ENCODE measurements at regions not wholly inside any gene's neighbourhood (a gene's known extent, or its start where the extent isn't known, plus 50 kb on each side); places are given as distances from the start of the nearest gene placed in this dataset.
"Not testable (repeated sequence)": the region's sequence is repeated elsewhere in the genome, so short reads cannot be mapped to it uniquely, and the experiment has no call there.

- no peak for DNase-seq
Measured at GRCh38 chr18:4605212-4605611, 150.1 kb upstream of the DLGAP1 start.

DNA sequence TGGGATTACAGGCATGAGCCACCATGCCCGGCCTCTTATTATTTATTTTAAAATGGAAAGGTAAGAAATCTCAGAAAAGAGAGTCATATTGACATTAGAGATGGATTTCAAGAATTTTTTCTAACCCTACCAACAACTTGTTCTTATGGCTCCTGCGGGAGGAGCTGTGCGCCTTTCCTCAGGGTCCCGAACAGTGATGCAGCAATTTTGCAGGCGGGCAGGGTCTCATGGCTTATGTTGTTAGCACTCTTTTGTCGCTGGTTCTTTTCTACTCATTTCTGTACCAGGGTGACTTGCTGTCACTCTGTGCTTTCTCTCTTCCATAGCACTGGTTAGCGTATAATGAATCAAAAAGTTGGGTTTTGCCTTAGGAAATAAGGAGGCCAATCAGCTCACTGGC, 148.8 kb upstream of the DLGAP1 start:
- DNase-seq, result no peak

GRCh38 chr18:4599312-4599711, 144.2 kb upstream of the DLGAP1 start:
- DNase-seq, result no peak

DNA sequence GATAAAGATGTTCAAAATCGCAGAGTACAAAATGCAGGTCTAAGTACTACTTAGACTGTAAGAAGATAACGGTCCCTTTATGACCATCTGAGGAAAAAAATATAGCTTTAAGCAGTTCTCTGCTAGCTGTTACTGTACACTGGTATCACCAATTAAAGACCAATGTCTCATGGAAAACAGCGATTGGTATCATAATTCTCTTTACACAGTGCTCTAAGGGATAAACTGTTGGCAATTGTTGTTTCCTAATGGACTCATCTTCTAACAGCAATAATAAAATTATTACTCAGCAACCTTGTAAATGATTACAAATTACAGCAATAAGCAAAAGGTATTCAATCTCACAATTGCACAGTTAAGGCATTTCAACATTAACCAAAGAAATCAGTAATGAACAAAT, 142.2 kb upstream of the DLGAP1 start:
- no peak for DNase-seq

DNA sequence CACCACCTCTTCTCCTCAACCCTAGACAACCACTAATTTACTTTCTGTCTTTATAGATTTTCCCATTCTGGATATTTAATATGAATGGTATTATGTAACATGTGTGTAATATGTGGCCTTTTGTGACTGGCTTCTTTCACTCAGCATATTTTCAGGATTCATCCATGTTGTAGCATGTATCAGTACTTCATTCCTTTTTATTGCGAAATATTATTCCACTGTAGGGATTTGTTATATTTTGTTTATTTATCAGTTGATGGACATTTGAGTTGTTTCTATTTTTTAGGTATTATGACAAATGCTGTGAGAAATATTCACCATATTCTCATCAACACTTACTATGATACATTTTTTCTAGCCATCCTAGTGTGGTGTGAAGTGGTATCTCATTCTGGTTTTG, 138.8 kb upstream of the DLGAP1 start:
- no peak for DNase-seq

DNA sequence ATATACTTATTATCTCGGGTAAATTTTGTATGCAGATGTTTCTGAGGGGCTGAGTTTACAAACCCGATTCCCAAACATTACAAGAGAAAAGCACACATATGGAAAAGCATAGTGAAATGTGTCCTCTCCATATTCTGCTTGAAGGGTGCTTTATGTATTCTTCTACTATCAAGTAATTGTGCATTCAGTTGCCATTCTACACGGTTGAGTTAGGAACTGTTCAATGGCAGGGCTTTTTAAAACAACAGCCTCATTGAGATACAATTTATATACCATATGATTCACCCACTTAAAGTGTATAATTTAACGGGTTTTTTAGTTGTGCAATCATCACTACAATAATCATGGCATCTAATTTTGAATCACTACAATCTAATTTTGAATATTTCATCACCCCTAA, 138.4 kb upstream of the DLGAP1 start:
- DNase-seq, result no peak

GRCh38 chr18:4589056-4589800, 134.1 kb upstream of the DLGAP1 start:
- no peak for DNase-seq

- DNase-seq, result no peak
Measured at GRCh38 chr18:4587204-4587603, 132.1 kb upstream of the DLGAP1 start.

- no peak for DNase-seq
Measured at GRCh38 chr18:4586731-4587130, 131.6 kb upstream of the DLGAP1 start.

- no peak for DNase-seq
Measured at GRCh38 chr18:4582431-4583335, 127.6 kb upstream of the DLGAP1 start.

DNA sequence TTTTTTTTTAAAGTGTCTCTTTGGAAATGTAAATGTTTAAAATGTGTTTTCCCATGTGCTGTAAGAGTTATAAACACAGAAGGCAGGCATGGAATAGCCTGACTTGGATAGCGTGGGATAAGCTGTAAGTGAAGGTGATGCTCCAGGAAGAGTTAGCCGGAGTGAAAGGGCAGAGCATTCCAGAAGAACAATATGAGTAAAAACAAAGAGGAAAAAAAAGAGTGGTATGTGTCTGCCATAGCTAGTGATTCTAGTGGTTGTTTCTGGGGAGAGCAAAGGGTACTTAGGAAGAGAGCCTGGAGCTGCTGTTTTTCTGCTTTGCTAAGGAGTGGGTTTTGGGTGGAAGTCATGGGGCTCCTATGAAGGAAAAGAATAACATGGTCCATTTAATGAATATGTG, 126.9 kb upstream of the DLGAP1 start:
- no peak for DNase-seq

DNA sequence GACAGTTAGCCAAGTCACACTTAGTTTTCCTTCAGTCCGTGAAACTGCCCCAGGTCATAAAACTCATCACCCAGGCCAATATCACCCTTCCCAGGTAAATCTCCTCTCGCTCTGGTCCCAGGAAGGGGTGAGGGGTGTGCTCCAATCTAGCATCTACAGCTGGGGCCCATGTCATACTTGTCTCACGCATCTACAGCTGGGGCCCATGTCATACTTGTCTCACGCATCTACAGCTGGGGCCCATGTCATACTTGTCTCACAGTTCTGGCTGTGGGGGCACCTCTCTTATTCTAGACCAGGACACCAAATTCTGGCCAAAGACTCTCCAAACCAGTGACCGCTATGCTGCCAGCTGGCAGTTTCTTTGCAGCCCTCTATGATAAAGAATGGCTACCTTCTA, 123.3 kb upstream of the DLGAP1 start:
- no peak for DNase-seq

DNA sequence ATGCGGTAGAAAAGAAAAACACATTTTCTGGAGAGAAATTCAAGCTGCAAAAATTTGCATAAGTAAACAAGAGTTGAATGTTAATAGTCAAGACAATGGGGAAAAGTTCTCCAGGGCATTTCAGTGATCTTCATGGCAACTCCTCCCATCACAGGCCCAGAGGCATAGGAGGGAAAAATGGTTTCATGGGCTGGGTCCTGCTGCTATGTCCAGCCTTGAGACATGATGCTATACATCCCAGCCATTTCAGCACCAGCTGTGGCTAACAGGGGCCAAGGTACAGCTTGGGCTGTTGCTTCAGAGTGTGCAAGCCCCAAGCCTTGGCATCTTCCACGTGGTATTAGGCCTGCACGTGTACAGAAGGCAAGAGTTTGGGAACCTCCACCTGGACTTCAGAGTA, 118.6 kb upstream of the DLGAP1 start:
- DNase-seq, result no peak

DNA sequence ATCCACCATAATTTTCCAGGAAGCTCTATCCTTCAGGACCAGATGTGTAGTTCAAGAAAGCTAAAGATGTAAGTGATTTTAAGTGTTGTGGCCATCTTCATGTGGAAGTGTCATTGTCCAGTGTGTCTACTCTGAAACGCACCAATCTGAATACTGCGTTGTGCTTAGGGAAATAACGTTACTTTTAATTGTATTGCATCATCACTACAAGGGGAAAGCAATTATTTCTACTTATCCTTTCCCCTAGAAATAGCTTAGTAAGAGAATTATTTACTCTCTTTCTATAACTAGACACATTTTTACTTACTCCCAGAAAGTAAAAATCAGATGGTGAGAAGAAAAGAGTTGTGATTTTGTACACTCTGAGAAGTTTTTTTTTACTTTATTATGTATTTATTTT, 102.4 kb upstream of the DLGAP1 start:
- DNase-seq, result no peak

GRCh38 chr18:4551001-4551360, 95.9 kb upstream of the DLGAP1 start:
- no peak for DNase-seq

- no peak for DNase-seq
Measured at GRCh38 chr18:4549164-4549872, 94.2 kb upstream of the DLGAP1 start.

DNA sequence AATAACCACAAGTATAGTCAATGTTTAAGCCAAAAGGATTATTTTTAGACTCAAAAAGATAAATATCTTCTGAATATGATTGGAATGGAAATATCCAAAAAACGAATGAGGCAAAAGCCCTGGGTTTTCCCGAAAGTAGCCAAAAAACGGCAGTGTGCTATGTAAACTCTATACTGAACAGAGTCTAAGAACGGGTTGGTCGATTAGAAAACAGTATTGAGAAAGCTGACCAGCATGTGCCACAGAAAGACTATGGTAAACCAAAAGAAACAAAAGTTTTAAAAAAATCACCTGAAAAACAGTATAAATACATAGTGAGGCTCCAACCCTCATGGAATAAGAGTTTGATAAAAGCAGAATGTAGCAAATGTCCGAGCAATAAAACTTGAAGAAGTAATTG, 92.0 kb upstream of the DLGAP1 start:
- DNase-seq, result no peak

GRCh38 chr18:4544142-4544541, 89.0 kb upstream of the DLGAP1 start:
- no peak for DNase-seq

GRCh38 chr18:4543711-4544110, 88.6 kb upstream of the DLGAP1 start:
- DNase-seq, result no peak

DNA sequence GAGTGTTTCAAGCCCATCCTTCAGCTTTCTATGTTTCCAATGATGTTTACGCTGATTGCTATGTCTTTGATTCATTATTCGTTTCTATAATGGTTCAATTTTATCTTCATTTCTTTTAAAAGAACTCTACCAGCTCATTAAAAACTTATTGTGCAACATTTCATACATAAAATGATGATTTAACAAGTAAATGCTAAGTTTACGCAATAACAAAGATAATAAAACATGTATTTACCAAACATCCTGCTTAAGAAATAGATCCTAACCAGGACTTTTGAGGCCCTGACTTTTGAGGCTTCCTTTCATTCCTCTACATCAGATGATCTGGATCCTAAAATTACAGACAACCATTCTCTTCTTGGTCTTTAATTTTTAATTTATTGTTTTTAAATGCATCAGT, 86.5 kb upstream of the DLGAP1 start:
- no peak for DNase-seq

DNA sequence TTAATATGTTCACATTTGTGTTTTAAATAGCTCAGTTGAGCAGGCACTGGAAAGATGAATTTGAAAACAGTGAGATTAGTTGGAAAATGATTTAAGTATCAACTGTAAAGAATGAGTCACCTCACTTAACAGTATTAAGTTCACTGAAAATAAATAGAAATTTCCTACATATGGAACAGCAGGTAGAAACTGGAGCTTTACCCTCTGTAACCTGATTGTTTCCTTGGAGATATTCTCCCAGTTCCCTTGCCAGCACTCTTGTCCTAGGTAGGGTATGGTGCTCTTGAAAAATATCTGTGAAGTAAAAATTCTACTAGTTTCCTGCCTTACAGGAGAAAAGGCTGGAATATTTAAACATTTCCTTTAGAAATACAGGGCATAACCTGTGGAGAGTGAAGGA, 81.3 kb upstream of the DLGAP1 start:
- no peak for DNase-seq

DNA sequence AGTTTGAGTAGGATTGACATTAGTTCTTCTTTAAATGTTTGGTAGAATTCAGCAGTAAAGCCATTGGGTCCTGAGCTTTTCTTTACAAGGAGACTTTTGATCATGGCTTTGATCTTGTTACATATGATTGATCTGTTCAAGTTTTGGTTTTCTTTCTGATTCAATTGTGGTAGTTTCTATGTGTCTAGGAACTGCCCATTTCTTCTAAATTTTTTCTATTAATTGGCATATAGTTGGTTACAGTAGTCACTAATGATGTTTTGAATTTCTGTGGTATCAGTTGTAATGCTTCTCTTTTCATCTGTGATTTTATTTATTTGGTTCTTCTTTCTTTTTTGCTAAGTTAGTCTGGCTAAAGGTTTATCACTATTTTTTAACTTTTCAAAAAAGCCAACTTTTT, 73.3 kb upstream of the DLGAP1 start:
- DNase-seq, result no peak

DNA sequence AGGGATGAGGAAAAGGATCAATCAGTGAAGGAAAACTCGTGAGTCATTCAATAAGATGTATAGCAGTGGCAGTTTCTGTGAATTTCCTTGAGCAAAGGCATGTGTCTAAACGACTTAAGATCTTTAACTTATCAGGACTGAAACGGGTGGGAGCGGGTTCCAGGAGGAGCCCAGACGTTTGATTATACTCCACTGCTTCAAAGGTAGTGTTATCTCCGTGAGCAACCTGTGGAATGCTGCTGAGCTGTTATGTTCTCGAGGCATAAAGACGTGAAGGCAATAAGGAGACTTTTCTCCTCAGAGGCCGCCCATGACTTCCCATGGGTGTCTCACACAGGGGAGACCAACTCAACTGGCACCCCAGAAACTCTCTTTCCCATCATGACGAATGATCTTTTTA, 72.7 kb upstream of the DLGAP1 start:
- not testable (repeated sequence) for DNase-seq

DNA sequence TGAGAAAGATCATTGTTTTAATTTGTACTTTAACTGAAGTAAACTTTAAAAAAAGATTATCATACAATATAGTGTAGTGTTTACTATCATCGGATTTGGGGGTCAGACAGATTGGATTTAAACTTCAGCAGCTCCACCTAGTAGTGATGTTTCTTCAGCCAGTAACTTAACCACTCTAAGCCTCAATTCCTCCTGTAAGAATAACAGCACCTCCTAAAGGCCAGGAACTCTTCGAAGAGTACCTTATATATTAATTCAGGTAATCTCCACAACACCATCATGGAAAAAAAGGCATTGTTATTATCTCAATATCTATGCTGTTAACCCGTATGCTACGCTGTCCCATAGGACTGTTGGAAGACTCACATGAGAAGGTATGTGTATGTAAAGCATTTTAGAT, 69.0 kb upstream of the DLGAP1 start:
- DNase-seq, result no peak

Measured in 8988T (cell line).